HepG2 (cell line): ENCODE measurements at regions not wholly inside any gene's neighbourhood (a gene's known extent, or its start where the extent isn't known, plus 50 kb on each side); places are given as distances from the start of the nearest gene placed in this dataset.

ENCODE experiments used
- FOXO1 ChIP-seq: sonication (generic); formaldehyde crosslinking; IDR thresholded peaks from 2 replicates; pipeline ENCODE4 v1.4.0; 2020; ENCODE audit warnings: missing genetic modification reagents
- HDAC6 ChIP-seq: fragments of 200-600 bp; sonication (generic); IDR thresholded peaks from 2 replicates; pipeline ENCODE4 v1.7.0; 2017; ENCODE audit warnings: mild to moderate bottlenecking, antibody characterized with exemption, low read length, low read depth
- JUN ChIP-seq: sonication (generic); formaldehyde crosslinking; IDR thresholded peaks from 2 replicates; pipeline ENCODE4 v1.4.0; 2020; ENCODE audit warnings: mild to moderate bottlenecking, missing genetic modification reagents
- KMT2A ChIP-seq: sonication (generic); formaldehyde crosslinking; IDR thresholded peaks from 2 replicates; pipeline ENCODE4 v1.4.0; 2020; ENCODE audit warnings: missing genetic modification reagents
- RBAK ChIP-seq: sonication (generic); formaldehyde crosslinking; IDR thresholded peaks from 2 replicates; pipeline ENCODE4 v1.5.1; 2020; ENCODE audit warnings: mild to moderate bottlenecking, missing genetic modification reagents
- STAG1 ChIP-seq: sonication (generic); formaldehyde crosslinking; IDR thresholded peaks from 2 replicates; pipeline ENCODE4 v1.4.0; 2020; ENCODE audit warnings: missing genetic modification reagents
- XRCC5 ChIP-seq: fragments of 200-400 bp; formaldehyde crosslinking; optimal IDR thresholded peaks from 2 replicates; pipeline ENCODE3; 2017; ENCODE audit warnings: mild to moderate bottlenecking, low read length
- ZBTB33 ChIP-seq: sonication (generic); formaldehyde crosslinking; IDR thresholded peaks from 2 replicates; pipeline ENCODE4 v1.4.0; 2020; ENCODE audit warnings: missing genetic modification reagents
- ZBTB7A ChIP-seq: sonication (generic); formaldehyde crosslinking; IDR thresholded peaks from 2 replicates; pipeline ENCODE4 v1.8.0; 2022; ENCODE audit warnings: mild to moderate bottlenecking, missing genetic modification reagents
- ZNF343 ChIP-seq: sonication (generic); formaldehyde crosslinking; IDR thresholded peaks from 2 replicates; pipeline ENCODE4 v1.4.0; 2020; ENCODE audit warnings: mild to moderate bottlenecking, missing genetic modification reagents
- ZNF431 ChIP-seq: sonication (generic); formaldehyde crosslinking; IDR thresholded peaks from 2 replicates; pipeline ENCODE4 v1.9.0; 2022; ENCODE audit warnings: missing genetic modification reagents, low read depth, mild to moderate bottlenecking, borderline replicate concordance
- ZNF580 ChIP-seq: IDR thresholded peaks from 2 replicates; pipeline ENCODE4 v1.6.1; 2016; ENCODE audit warnings: low read depth, borderline replicate concordance
- ZNF879 ChIP-seq: sonication (generic); formaldehyde crosslinking; IDR thresholded peaks from 2 replicates; pipeline ENCODE4 v1.8.1; 2023; ENCODE audit warnings: missing genetic modification reagents
- ZNF891 ChIP-seq: sonication (generic); formaldehyde crosslinking; IDR thresholded peaks from 2 replicates; pipeline ENCODE4 v1.5.0; 2020; ENCODE audit warnings: mild to moderate bottlenecking, missing genetic modification reagents
- TF ChIP-seq, protein P1 (sequence below): sonication (generic); formaldehyde crosslinking; IDR thresholded peaks from 2 replicates; pipeline ENCODE4 v1.4.0; 2020; ENCODE audit warnings: low read depth, missing genetic modification reagents
- TF ChIP-seq, protein P2 (sequence below): sonication (generic); formaldehyde crosslinking; IDR thresholded peaks from 2 replicates; pipeline ENCODE4 v1.4.0; 2020; ENCODE audit warnings: missing genetic modification reagents

DNA sequence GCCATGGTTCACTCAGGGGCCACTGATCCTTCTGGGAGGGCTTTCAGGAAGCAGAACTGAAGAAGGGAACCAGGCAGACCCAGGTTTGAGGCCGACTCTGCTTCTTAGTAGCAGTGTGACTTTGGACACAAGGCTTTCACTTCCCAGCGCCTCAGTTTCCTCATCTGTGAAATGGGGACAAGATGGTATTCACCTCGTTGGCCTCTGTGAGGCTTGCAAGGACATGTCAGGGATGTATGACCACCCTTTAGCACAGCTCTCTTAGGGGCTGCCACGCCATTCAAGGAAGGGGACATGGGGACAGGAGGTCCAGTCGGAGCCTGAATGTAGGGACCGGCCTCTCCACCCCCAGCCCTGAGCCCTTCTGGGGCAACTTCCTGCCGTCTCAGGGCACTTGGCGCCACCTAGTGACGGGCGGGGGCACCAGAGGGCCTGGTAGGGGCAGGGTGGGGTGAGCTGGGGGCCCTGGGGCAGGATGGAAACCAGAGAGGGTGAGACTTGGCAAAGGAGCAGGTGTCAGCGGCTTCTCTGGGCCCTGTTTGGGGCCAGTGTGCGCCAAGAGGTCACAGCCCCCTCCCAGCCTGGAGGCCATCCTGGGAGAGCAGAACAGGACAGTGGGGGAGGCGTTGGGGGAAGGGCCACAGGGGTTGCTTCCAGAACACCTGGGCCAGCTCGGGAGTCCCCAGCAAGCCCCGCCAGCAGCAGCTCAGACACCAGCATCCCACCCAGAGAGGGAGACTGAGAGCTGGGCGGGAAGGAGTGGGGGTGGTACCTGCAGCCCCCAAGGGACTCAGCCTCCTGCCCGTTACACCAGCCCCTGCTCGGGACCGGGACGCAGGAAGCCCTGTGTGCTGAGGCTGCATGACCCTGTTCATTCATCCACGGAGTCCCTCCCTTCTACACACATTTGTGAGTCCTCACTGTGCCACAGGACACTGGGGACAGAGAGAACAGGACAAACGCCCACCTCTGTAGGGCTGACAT is 102.5 kb upstream of the TARDBP start (continued):
- TF ChIP-seq ZNF343 (CRISPR knock-in tag) (no peak), ZNF431 (CRISPR knock-in tag) (no peak), ZNF580 (CRISPR knock-in tag) (no peak), ZNF891 (CRISPR knock-in tag) (no peak), ZBTB33 (CRISPR knock-in tag) (no peak), RBAK (CRISPR knock-in tag) (no peak), FOXO1 (CRISPR knock-in tag) (no peak), HDAC6 (no peak), STAG1 (CRISPR knock-in tag) (peak; percentile 70), KMT2A (CRISPR knock-in tag) (no peak), ZBTB7A (CRISPR knock-in tag) (no peak), JUN (CRISPR knock-in tag) (no peak), ZNF879 (CRISPR knock-in tag) (no peak), XRCC5 (peak; percentile 36)
- TF ChIP-seq, protein P1, sequence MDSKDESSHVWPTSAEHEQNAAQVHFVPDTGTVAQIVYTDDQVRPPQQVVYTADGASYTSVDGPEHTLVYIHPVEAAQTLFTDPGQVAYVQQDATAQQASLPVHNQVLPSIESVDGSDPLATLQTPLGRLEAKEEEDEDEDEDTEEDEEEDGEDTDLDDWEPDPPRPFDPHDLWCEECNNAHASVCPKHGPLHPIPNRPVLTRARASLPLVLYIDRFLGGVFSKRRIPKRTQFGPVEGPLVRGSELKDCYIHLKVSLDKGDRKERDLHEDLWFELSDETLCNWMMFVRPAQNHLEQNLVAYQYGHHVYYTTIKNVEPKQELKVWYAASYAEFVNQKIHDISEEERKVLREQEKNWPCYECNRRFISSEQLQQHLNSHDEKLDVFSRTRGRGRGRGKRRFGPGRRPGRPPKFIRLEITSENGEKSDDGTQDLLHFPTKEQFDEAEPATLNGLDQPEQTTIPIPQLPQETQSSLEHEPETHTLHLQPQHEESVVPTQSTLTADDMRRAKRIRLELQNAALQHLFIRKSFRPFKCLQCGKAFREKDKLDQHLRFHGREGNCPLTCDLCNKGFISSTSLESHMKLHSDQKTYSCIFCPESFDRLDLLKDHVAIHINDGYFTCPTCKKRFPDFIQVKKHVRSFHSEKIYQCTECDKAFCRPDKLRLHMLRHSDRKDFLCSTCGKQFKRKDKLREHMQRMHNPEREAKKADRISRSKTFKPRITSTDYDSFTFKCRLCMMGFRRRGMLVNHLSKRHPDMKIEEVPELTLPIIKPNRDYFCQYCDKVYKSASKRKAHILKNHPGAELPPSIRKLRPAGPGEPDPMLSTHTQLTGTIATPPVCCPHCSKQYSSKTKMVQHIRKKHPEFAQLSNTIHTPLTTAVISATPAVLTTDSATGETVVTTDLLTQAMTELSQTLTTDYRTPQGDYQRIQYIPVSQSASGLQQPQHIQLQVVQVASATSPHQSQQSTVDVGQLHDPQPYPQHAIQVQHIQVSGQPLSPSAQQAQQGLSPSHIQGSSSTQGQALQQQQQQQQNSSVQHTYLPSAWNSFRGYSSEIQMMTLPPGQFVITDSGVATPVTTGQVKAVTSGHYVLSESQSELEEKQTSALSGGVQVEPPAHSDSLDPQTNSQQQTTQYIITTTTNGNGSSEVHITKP (CRISPR knock-in tag) = no peak
- TF ChIP-seq, protein P2, sequence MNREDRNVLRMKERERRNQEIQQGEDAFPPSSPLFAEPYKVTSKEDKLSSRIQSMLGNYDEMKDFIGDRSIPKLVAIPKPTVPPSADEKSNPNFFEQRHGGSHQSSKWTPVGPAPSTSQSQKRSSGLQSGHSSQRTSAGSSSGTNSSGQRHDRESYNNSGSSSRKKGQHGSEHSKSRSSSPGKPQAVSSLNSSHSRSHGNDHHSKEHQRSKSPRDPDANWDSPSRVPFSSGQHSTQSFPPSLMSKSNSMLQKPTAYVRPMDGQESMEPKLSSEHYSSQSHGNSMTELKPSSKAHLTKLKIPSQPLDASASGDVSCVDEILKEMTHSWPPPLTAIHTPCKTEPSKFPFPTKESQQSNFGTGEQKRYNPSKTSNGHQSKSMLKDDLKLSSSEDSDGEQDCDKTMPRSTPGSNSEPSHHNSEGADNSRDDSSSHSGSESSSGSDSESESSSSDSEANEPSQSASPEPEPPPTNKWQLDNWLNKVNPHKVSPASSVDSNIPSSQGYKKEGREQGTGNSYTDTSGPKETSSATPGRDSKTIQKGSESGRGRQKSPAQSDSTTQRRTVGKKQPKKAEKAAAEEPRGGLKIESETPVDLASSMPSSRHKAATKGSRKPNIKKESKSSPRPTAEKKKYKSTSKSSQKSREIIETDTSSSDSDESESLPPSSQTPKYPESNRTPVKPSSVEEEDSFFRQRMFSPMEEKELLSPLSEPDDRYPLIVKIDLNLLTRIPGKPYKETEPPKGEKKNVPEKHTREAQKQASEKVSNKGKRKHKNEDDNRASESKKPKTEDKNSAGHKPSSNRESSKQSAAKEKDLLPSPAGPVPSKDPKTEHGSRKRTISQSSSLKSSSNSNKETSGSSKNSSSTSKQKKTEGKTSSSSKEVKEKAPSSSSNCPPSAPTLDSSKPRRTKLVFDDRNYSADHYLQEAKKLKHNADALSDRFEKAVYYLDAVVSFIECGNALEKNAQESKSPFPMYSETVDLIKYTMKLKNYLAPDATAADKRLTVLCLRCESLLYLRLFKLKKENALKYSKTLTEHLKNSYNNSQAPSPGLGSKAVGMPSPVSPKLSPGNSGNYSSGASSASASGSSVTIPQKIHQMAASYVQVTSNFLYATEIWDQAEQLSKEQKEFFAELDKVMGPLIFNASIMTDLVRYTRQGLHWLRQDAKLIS (CRISPR knock-in tag) = no peak
